Right lobe of liver (tissue), 4 donors: ENCODE measurements at regions not wholly inside any gene's neighbourhood (a gene's known extent, or its start where the extent isn't known, plus 50 kb on each side); places are given as distances from the start of the nearest gene placed in this dataset.

Source experiments
- POLR2A ChIP-seq: fragments of 450-650 bp; IDR thresholded peaks from one replicate; pipeline ENCODE4 v1.6.1; 2017; ENCODE audit warnings: antibody characterized with exemption, mild to moderate bottlenecking
- TF ChIP-seq, protein P1 (sequence below), 4 donors: fragments of 200-600 bp in 3 of 4; fragments of 450-650 bp in 1 of 4; IDR thresholded peaks; one replicate each; pipeline versions ENCODE4 v1.5.1 to v1.8.0; 2016 to 2022; ENCODE audit warnings: antibody characterized with exemption in 4 of 4, mild to moderate bottlenecking in 2 of 4
- donor health status: DM: no; HTN: no; CAD: no.
- donor health status: DM: no; HTN: no; CAD: no.
- donor health status: DM: no; HTN: yes; CAD: no.

- TF ChIP-seq, protein P1, sequence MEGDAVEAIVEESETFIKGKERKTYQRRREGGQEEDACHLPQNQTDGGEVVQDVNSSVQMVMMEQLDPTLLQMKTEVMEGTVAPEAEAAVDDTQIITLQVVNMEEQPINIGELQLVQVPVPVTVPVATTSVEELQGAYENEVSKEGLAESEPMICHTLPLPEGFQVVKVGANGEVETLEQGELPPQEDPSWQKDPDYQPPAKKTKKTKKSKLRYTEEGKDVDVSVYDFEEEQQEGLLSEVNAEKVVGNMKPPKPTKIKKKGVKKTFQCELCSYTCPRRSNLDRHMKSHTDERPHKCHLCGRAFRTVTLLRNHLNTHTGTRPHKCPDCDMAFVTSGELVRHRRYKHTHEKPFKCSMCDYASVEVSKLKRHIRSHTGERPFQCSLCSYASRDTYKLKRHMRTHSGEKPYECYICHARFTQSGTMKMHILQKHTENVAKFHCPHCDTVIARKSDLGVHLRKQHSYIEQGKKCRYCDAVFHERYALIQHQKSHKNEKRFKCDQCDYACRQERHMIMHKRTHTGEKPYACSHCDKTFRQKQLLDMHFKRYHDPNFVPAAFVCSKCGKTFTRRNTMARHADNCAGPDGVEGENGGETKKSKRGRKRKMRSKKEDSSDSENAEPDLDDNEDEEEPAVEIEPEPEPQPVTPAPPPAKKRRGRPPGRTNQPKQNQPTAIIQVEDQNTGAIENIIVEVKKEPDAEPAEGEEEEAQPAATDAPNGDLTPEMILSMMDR (IDR thresholded peaks at IDR 0.05), result no peak
- no peak for TF ChIP-seq POLR2A
Measured at GRCh38 chr2:195496991-195497390, 160.0 kb upstream of the SLC39A10 start.
